Sigmoid colon (tissue), 6 donors: ENCODE measurements at regions not wholly inside any gene's neighbourhood (a gene's known extent, or its start where the extent isn't known, plus 50 kb on each side); places are given as distances from the start of the nearest gene placed in this dataset.

Experiments
- DNase-seq: peaks from one replicate; pipeline ENCODE4 v3.0.0-alpha.2; 2019
- H3K27ac ChIP-seq, 4 donors: fragments of 200-600 bp; sonication (generic); one replicate each; pipeline ENCODE4 v1.5.1; 2016 to 2019; ENCODE audit warnings: mild to moderate bottlenecking in 1 of 4
- H3K27me3 ChIP-seq, 3 donors: fragments of 200-600 bp; sonication (generic); one replicate each; pipeline ENCODE4 v1.5.1; 2019; ENCODE audit warnings: mild to moderate bottlenecking in 1 of 3
- H3K36me3 ChIP-seq, 4 donors: fragments of 200-600 bp; sonication (generic); one replicate each; pipeline ENCODE4 v1.5.1; 2016 to 2019
- H3K4me1 ChIP-seq, 4 donors: fragments of 200-600 bp; sonication (generic); one replicate each; pipeline ENCODE4 v1.5.1; 2017 to 2019
- H3K4me3 ChIP-seq, 4 donors: fragments of 200-600 bp; sonication (generic); one replicate each; pipeline ENCODE4 v1.5.1; 2017 to 2019; ENCODE audit warnings: mild to moderate bottlenecking in 2 of 4, moderate library complexity in 1 of 4
- H3K9me3 ChIP-seq, 4 donors: fragments of 200-600 bp in 3 of 4; sonication (generic) in 3 of 4; one replicate each; pipeline versions ENCODE4 v1.5.1 to v1.6.1; 2013 to 2019
- EP300 ChIP-seq, 4 donors: sonication (generic); formaldehyde crosslinking; IDR thresholded peaks; one replicate each; pipeline ENCODE4 v1.6.1; 2017; ENCODE audit warnings: antibody characterized with exemption in 4 of 4
- POLR2A ChIP-seq, 2 donors: fragments of 450-650 bp; IDR thresholded peaks; one replicate each; pipeline ENCODE4 v1.6.1; 2016; ENCODE audit warnings: antibody characterized with exemption in 2 of 2, mild to moderate bottlenecking in 2 of 2, moderate library complexity in 2 of 2
- POLR2AphosphoS5 ChIP-seq, 4 donors: sonication (generic); formaldehyde crosslinking; IDR thresholded peaks; one replicate each; pipeline ENCODE4 v1.6.1; 2017; ENCODE audit warnings: antibody characterized with exemption in 4 of 4
- WGBS, 2 donors: extraction: QIAGEN DNeasy Blood & Tissue Kit; methylation state at CpG; one replicate each; pipeline ENCODE4 v1.1.7; 2013; 5-methylcytosine and 5-hydroxymethylcytosine counted together
- intact Hi-C: fragments of 100-400 bp; cut with DNase I; formaldehyde crosslinking; loops from one replicate; pipeline ENCODE4 v1.15.1; 2023
- TF ChIP-seq, protein P1 (sequence below), 4 experiments: fragments of 450-650 bp in 3 of 4; fragments of 200-600 bp in 1 of 4; IDR thresholded peaks; one replicate each; pipeline ENCODE4 v1.5.1; 2016 to 2019; ENCODE audit warnings: antibody characterized with exemption in 4 of 4, mild to moderate bottlenecking in 3 of 4, moderate library complexity in 2 of 4
- donor health status: healthy with polysubstance abuse.
- donor health status: healthy.

DNA sequence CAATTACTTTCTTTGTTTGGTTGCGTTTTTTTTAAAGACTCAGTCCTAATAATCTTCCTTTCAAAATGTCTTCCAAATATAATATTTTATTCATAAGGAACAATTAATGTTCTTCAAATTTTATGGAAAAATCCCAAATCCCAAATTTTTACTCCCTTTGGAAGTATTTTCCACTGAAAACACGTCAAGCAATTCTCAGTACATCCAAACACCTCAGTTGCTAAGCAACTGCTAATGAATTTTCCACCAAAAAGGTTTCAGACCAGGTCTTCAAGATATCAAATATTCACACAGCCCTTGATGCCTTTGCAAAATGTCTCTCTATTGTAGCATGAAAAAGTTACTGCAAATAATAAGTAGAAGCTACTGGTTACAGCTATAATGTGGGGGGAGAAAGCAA, 140.1 kb downstream of the DSEL start:
- DNase-seq: no peak
- no peak for TF ChIP-seq EP300 (IDR thresholded peaks at IDR 0.05)
- TF ChIP-seq POLR2AphosphoS5 (IDR thresholded peaks at IDR 0.05): no peak
- TF ChIP-seq POLR2A (IDR thresholded peaks at IDR 0.05): no peak
- TF ChIP-seq, protein P1, sequence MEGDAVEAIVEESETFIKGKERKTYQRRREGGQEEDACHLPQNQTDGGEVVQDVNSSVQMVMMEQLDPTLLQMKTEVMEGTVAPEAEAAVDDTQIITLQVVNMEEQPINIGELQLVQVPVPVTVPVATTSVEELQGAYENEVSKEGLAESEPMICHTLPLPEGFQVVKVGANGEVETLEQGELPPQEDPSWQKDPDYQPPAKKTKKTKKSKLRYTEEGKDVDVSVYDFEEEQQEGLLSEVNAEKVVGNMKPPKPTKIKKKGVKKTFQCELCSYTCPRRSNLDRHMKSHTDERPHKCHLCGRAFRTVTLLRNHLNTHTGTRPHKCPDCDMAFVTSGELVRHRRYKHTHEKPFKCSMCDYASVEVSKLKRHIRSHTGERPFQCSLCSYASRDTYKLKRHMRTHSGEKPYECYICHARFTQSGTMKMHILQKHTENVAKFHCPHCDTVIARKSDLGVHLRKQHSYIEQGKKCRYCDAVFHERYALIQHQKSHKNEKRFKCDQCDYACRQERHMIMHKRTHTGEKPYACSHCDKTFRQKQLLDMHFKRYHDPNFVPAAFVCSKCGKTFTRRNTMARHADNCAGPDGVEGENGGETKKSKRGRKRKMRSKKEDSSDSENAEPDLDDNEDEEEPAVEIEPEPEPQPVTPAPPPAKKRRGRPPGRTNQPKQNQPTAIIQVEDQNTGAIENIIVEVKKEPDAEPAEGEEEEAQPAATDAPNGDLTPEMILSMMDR (IDR thresholded peaks at IDR 0.05): no peak
- Histone ChIP-seq H3K4me1 (no peaks in the 10 kb centered on the region), H3K36me3 (no peaks in the 10 kb centered on the region), H3K27me3 (no peaks in the 10 kb centered on the region), H3K9me3 (no peaks in the 10 kb centered on the region), H3K4me3 (no peak overlapping the region), H3K27ac (no peak overlapping the region)
- intact Hi-C loops: no loop called here
- 63 to 68% methylated on average over 2 of the region's 2 CpGs for WGBS, 2 donors

DNA sequence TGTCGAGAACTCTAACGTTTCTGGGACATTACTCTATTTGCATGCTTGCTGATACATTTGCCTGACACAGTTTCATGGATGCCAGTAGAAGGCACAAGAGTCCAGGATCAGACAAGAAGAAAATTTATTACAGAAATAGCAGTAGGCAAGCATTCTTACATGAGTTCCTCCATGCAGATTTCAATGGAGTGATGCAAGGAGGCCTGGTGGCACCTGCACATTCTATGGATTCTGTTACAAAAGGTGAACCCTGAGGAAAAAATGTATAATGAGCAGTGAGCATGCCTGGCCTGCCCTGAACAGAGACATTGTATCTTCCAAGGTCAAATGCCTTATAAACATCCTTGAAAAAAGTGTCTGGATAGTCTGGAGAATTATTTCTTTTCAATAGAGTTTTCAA, 142.9 kb downstream of the DSEL start:
- no peak for DNase-seq
- H3K4me3 ChIP-seq: no peak overlapping the region
- H3K36me3 ChIP-seq: no peaks in the 10 kb centered on the region
- no peak for TF ChIP-seq EP300 (IDR thresholded peaks at IDR 0.05)
- TF ChIP-seq POLR2A (IDR thresholded peaks at IDR 0.05): no peak
- H3K27ac ChIP-seq: no peak overlapping the region
- no peaks in the 10 kb centered on the region for H3K27me3 ChIP-seq
- no peaks in the 10 kb centered on the region for H3K9me3 ChIP-seq
- intact Hi-C loops: no loop called here
- no peaks in the 10 kb centered on the region for H3K4me1 ChIP-seq
- 73 to 85% methylated on average over 2 of the region's 2 CpGs for WGBS, 2 donors

DNA sequence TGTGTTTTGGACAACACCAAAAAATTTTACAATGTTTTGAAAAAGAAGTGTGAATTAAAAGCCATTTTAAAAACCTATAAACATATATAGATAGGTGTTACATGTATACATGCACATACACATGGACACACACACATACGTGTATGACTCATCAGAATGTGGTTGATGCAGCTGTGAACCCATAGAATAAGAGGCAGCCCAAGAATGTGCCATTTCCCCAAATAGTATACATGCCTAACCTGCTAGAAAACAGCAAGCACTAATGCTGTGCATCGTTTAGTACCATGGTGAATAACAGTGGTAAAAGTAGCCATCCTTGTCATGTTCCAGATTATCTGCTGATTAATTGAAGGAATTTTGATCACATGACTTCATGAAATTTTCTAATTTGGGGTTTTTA, 149.0 kb downstream of the DSEL start:
- H3K4me1 ChIP-seq: no peaks in the 10 kb centered on the region
- H3K27me3 ChIP-seq: no peaks in the 10 kb centered on the region
- H3K9me3 ChIP-seq: no peaks in the 10 kb centered on the region
- no peak overlapping the region for H3K27ac ChIP-seq
- no peak for TF ChIP-seq POLR2AphosphoS5 (IDR thresholded peaks at IDR 0.05)
- TF ChIP-seq, protein P1 (IDR thresholded peaks at IDR 0.05): no peak
- no peak for TF ChIP-seq POLR2A (IDR thresholded peaks at IDR 0.05)
- no peak overlapping the region for H3K4me3 ChIP-seq
- WGBS, 2 donors: 72 to 89% methylated on average over 2 of the region's 2 CpGs
- intact Hi-C loops: no loop called here
- no peak for DNase-seq
- H3K36me3 ChIP-seq: no peaks in the 10 kb centered on the region

DNA sequence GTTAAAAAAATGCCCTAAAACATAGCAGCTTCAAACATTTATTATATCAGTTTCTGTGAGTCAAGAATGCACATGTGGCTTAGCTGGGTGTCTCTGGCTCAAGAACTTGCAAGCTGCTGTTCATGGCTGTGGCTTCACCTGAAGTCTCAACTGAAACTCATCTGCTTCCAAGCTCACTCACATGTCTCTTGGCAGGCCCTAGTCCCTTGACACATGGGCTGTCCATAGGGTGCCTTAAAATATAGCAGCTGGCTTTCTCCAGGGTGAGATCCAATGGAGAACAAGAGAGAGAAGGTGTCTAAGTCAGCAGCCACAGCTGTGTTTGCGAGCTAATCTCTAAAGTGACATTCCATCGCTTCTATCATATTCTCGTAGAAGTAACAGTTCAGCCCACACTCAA, 152.8 kb downstream of the DSEL start:
- no peaks in the 10 kb centered on the region for H3K27me3 ChIP-seq
- TF ChIP-seq POLR2A (IDR thresholded peaks at IDR 0.05) (no peak), EP300 (IDR thresholded peaks at IDR 0.05) (no peak)
- TF ChIP-seq, protein P1 (IDR thresholded peaks at IDR 0.05): no peak

DNA sequence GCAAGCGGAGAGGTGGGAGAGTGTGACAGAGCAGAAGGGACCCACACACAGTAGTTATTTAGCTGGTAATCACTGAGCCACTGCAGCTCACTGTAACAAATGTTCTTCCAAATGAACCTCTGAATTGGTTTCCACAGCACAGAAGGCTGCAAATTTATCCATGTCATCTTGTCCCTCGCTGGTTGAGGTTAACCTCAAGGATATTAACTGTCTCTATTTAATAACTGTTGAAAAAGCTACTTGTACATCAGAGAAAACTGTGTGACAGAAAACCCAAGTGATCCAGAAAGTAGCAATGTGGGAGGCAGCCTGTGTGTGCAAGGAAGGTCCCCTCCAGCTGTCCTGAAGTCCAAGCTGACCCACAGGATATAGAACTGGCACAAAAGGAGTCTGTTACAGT, 153.6 kb downstream of the DSEL start:
- Histone ChIP-seq H3K27ac (no peak overlapping the region), H3K36me3 (no peaks in the 10 kb centered on the region), H3K9me3 (no peaks in the 10 kb centered on the region), H3K27me3 (no peaks in the 10 kb centered on the region), H3K4me1 (peaks cover 0 to 18% (median 11%) of the 10 kb centered on the region in 4 donors), H3K4me3 (no peak overlapping the region)
- DNase-seq: no peak
- 71 to 72% methylated on average over 2 of the region's 2 CpGs for WGBS, 2 donors
- TF ChIP-seq POLR2A (IDR thresholded peaks at IDR 0.05) (no peak), EP300 (IDR thresholded peaks at IDR 0.05) (no peak), POLR2AphosphoS5 (IDR thresholded peaks at IDR 0.05) (no peak)
- TF ChIP-seq, protein P1 (IDR thresholded peaks at IDR 0.05): no peak
- intact Hi-C loops: no loop called here

More for the DNA sequence above, 152.8 kb downstream of the DSEL start:
- Histone ChIP-seq H3K36me3 (no peaks in the 10 kb centered on the region), H3K27ac (no peak overlapping the region), H3K4me3 (no peak overlapping the region), H3K4me1 (peaks cover 0 to 18% (median 11%) of the 10 kb centered on the region in 4 donors), H3K9me3 (no peaks in the 10 kb centered on the region)
- intact Hi-C loops: no loop called here
- 89 to 92% methylated on average over 3 of the region's 3 CpGs for WGBS, 2 donors
- DNase-seq: no peak
